HL-60 (cell line): ENCODE measurements at regions not wholly inside any gene's neighbourhood (a gene's known extent, or its start where the extent isn't known, plus 50 kb on each side); places are given as distances from the start of the nearest gene placed in this dataset.

ENCODE experiments used
- GABPA ChIP-seq: IDR thresholded peaks from 2 replicates; pipeline ENCODE4 v1.6.1; 2012; ENCODE audit warnings: low read depth
- POLR2AphosphoS5 ChIP-seq: IDR thresholded peaks from 2 replicates; pipeline ENCODE4 v1.6.1; 2012; ENCODE audit warnings: low read depth
- SPI1 ChIP-seq: IDR thresholded peaks from 2 replicates; pipeline ENCODE4 v1.6.1; 2012; ENCODE audit warnings: low read depth, mild to moderate bottlenecking, borderline replicate concordance
- TF ChIP-seq, protein P1 (sequence below): IDR thresholded peaks from one replicate; pipeline ENCODE4 v1.5.1; 2011; ENCODE audit warnings: low read length, control low read depth, inconsistent platforms; ENCODE audit not compliant: insufficient read depth
- TF ChIP-seq, protein P2 (sequence below): IDR thresholded peaks from 2 replicates; pipeline ENCODE4 v1.6.1; 2012; ENCODE audit warnings: low read depth; ENCODE audit not compliant: insufficient replicate concordance

DNA sequence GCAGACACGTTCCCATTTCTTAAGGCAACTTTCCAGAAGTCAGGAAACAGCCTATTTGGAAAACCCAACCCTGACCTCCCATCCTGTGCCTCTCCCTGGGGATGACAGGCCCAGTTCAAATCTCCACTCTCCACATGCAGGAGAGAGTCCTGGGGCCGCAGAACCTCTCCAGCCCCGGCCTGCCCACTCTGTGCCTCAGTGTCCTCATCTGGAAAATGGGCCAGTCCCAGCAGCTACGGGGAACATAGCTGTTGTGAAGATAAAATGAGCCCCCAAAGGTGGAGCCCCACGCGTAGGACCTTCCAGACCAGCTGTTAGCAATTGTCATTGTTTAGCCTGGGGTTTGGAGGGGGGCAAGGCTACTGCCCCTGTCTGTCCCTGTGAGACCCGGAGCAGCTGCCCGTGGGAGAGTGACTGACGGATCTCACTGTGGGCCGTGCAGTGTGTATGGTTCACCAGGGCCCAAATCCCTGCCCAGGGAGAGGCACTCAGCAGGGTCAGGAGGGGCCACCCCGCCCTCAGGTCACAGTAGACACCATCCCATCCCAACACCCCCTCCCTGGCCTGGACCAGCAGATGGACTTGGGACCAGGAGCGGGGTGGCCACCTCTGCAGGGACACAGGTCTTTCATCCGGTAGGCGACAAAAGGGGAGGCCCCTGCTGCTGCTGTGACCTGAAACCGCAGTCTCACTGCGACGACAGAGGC, 145.9 kb downstream of the CTTN start:
- TF ChIP-seq, protein P1, sequence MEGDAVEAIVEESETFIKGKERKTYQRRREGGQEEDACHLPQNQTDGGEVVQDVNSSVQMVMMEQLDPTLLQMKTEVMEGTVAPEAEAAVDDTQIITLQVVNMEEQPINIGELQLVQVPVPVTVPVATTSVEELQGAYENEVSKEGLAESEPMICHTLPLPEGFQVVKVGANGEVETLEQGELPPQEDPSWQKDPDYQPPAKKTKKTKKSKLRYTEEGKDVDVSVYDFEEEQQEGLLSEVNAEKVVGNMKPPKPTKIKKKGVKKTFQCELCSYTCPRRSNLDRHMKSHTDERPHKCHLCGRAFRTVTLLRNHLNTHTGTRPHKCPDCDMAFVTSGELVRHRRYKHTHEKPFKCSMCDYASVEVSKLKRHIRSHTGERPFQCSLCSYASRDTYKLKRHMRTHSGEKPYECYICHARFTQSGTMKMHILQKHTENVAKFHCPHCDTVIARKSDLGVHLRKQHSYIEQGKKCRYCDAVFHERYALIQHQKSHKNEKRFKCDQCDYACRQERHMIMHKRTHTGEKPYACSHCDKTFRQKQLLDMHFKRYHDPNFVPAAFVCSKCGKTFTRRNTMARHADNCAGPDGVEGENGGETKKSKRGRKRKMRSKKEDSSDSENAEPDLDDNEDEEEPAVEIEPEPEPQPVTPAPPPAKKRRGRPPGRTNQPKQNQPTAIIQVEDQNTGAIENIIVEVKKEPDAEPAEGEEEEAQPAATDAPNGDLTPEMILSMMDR = no peak
- TF ChIP-seq POLR2AphosphoS5 (no peak), SPI1 (no peak), GABPA (no peak)
- TF ChIP-seq, protein P2, sequence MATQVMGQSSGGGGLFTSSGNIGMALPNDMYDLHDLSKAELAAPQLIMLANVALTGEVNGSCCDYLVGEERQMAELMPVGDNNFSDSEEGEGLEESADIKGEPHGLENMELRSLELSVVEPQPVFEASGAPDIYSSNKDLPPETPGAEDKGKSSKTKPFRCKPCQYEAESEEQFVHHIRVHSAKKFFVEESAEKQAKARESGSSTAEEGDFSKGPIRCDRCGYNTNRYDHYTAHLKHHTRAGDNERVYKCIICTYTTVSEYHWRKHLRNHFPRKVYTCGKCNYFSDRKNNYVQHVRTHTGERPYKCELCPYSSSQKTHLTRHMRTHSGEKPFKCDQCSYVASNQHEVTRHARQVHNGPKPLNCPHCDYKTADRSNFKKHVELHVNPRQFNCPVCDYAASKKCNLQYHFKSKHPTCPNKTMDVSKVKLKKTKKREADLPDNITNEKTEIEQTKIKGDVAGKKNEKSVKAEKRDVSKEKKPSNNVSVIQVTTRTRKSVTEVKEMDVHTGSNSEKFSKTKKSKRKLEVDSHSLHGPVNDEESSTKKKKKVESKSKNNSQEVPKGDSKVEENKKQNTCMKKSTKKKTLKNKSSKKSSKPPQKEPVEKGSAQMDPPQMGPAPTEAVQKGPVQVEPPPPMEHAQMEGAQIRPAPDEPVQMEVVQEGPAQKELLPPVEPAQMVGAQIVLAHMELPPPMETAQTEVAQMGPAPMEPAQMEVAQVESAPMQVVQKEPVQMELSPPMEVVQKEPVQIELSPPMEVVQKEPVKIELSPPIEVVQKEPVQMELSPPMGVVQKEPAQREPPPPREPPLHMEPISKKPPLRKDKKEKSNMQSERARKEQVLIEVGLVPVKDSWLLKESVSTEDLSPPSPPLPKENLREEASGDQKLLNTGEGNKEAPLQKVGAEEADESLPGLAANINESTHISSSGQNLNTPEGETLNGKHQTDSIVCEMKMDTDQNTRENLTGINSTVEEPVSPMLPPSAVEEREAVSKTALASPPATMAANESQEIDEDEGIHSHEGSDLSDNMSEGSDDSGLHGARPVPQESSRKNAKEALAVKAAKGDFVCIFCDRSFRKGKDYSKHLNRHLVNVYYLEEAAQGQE = no peak
